HCT116 (cell line): ENCODE measurements at regions not wholly inside any gene's neighbourhood (a gene's known extent, or its start where the extent isn't known, plus 50 kb on each side); places are given as distances from the start of the nearest gene placed in this dataset.

ENCODE experiments used
- ATAC-seq: fragments of 200-7000 bp; cut with Tn5 transposase; 2 replicates; pipeline ENCODE4 v1.9.1; 2020; ENCODE audit warnings: mild to moderate bottlenecking, moderate library complexity
- BruUV-seq: library from RNA; stranded (reverse); fragments of 400-500 nt; replicated peaks from 2 replicates; lab custom pipeline; 2021; lab: Mats Ljungman, UMichigan
- CTCF ChIA-PET: fragments of 300-600 bp; sonication (Branson Sonifier 250); formaldehyde crosslinking; loops from one replicate; lab custom pipeline; 2021; ENCODE audit warnings: antibody characterized with exemption; lab: Charles Lee
- POLR2A ChIA-PET: fragments of 300-600, 350-600 bp; sonication (Branson Sonifier 250); formaldehyde crosslinking; loops from one replicate; lab custom pipeline; 2021; ENCODE audit warnings: antibody characterized with exemption; lab: Charles Lee
- RAD21 ChIA-PET, 2 experiments: fragments of 300-600 bp; sonication (Branson Sonifier 250); formaldehyde crosslinking; loops; one replicate each; lab custom pipeline; 2023; ENCODE audit warnings: low total read pairs in 2 of 2; ENCODE audit not compliant: uncharacterized antibody in 2 of 2, unreplicated experiment in 2 of 2, low non-redundant PET in 1 of 2; lab: Charles Lee
- DNase-seq: peaks from one replicate; pipeline ENCODE4 v3.0.0-alpha.2; 2010; ENCODE audit warnings: low read depth, low spot score
- H2AFZ ChIP-seq: fragments of 200-600 bp; shearing (Covaris generic), sonication (generic); 2 replicates; pipeline ENCODE4 v1.6.1; 2017; ENCODE audit warnings: low read depth, mixed run types, mixed read lengths, antibody characterized with exemption, low read length; ENCODE audit not compliant: poor library complexity, severe bottlenecking
- H3K27ac ChIP-seq: 2 replicates; pipeline ENCODE4 v1.5.1; 2012; ENCODE audit warnings: low read depth, low read length
- H3K27me3 ChIP-seq: fragments of 200-600 bp; sonication (generic); 2 replicates; pipeline ENCODE4 v1.6.1; 2016; ENCODE audit warnings: mixed run types, low read length, mixed read lengths; ENCODE audit not compliant: insufficient read depth
- H3K36me3 ChIP-seq, 2 experiments: fragments of 200-500 bp in 1 of 2; fragments of 200-600 bp in 1 of 2; sonication (Bioruptor generic) in 1 of 2; sonication (generic) in 1 of 2; 2 replicates each; pipeline versions ENCODE4 v1.5.1 to v1.6.1; 2014 to 2016; ENCODE audit warnings: low read length in 2 of 2, inconsistent platforms in 1 of 2, mixed read lengths in 1 of 2, mixed run types in 1 of 2; ENCODE audit not compliant: insufficient read depth in 2 of 2, control insufficient read depth in 1 of 2
- H3K4me1 ChIP-seq, 2 experiments: fragments of 200-600 bp in 1 of 2; sonication (generic) in 1 of 2; 2 replicates each; pipeline versions ENCODE4 v1.5.1 to v1.6.1; 2012 to 2017; ENCODE audit warnings: low read length in 2 of 2, inconsistent platforms in 1 of 2, mild to moderate bottlenecking in 1 of 2, mixed read lengths in 1 of 2, mixed run types in 1 of 2, moderate library complexity in 1 of 2; ENCODE audit not compliant: insufficient read depth in 2 of 2, control insufficient read depth in 1 of 2
- H3K4me2 ChIP-seq: fragments of 200-600 bp; sonication (generic); 2 replicates; pipeline ENCODE4 v1.6.1; 2017; ENCODE audit warnings: mixed run types, low read length, mixed read lengths
- H3K4me3 ChIP-seq, 2 experiments: fragments of 200-600 bp in 1 of 2; sonication (generic) in 1 of 2; replicated peaks in 1 of 2; 2 replicates each; pipeline ENCODE4 v1.5.1; 2011 to 2016; ENCODE audit warnings: low read length in 2 of 2, control low read depth in 1 of 2, low read depth in 1 of 2, mild to moderate bottlenecking in 1 of 2, mixed read lengths in 1 of 2, mixed run types in 1 of 2
- H3K79me2 ChIP-seq: fragments of 200-600 bp; sonication (generic); 2 replicates; pipeline ENCODE4 v1.6.1; 2017; ENCODE audit warnings: mild to moderate bottlenecking, mixed run types, low read length, moderate library complexity, mixed read lengths; ENCODE audit not compliant: insufficient read depth
- H3K9ac ChIP-seq: fragments of 200-600 bp; sonication (generic); 2 replicates; pipeline ENCODE4 v1.6.1; 2016; ENCODE audit warnings: low read length, mixed read lengths
- H3K9me2 ChIP-seq: fragments of 200-600 bp; sonication (generic), shearing (Covaris generic); 2 replicates; pipeline ENCODE4 v1.6.1; 2017; ENCODE audit warnings: mixed run types, mild to moderate bottlenecking, moderate library complexity; ENCODE audit not compliant: insufficient read depth
- H3K9me3 ChIP-seq, 2 experiments: fragments of 200-500 bp in 1 of 2; fragments of 200-600 bp in 1 of 2; sonication (Bioruptor generic) in 1 of 2; sonication (generic) in 1 of 2; 2 replicates each; pipeline ENCODE4 v1.6.1; 2014 to 2017; ENCODE audit warnings: low read length in 2 of 2, mixed read lengths in 2 of 2, inconsistent platforms in 1 of 2, low read depth in 1 of 2, mild to moderate bottlenecking in 1 of 2, mixed run types in 1 of 2, moderate library complexity in 1 of 2; ENCODE audit not compliant: control insufficient read depth in 1 of 2, insufficient read depth in 1 of 2
- H4K20me1 ChIP-seq: fragments of 200-600 bp; sonication (generic), shearing (Covaris generic); 2 replicates; pipeline ENCODE4 v1.6.1; 2017; ENCODE audit warnings: mixed run types, mild to moderate bottlenecking, moderate library complexity; ENCODE audit not compliant: insufficient read depth
- CBX3 ChIP-seq: IDR thresholded peaks from 2 replicates; pipeline ENCODE4 v1.6.1; 2012; ENCODE audit warnings: low read depth
- CEBPB ChIP-seq: IDR thresholded peaks from 2 replicates; pipeline ENCODE4 v1.6.1; 2012; ENCODE audit warnings: low read depth
- EGR1 ChIP-seq: IDR thresholded peaks from 2 replicates; pipeline ENCODE4 v1.6.1; 2012; ENCODE audit warnings: low read depth
- EZH2 ChIP-seq: fragments of 200-600 bp; sonication (generic); IDR thresholded peaks from 2 replicates; pipeline ENCODE4 v1.6.1; 2017; ENCODE audit warnings: antibody characterized with exemption, mixed run types
- JUND ChIP-seq: IDR thresholded peaks from 2 replicates; pipeline ENCODE4 v1.6.1; 2012
- POLR2AphosphoS5 ChIP-seq: IDR thresholded peaks from 2 replicates; pipeline ENCODE4 v1.6.1; 2011; ENCODE audit warnings: mild to moderate bottlenecking, low read depth, low read length, moderate library complexity
- intact Hi-C: fragments of 100-400 bp; cut with micrococcal nuclease; formaldehyde crosslinking; loops from 2 replicates; pipeline ENCODE4 v1.10.0; 2022
- TF ChIP-seq, protein P1 (sequence below): IDR thresholded peaks from 2 replicates; pipeline ENCODE4 v1.6.1; 2012
- TF ChIP-seq, protein P2 (sequence below), 3 experiments: fragments of 200-600 bp in 1 of 3; sonication (generic) in 1 of 3; IDR thresholded peaks in 2 of 3; conservative IDR thresholded peaks in 1 of 3; 2 replicates each; pipeline ENCODE4 v1.5.1; 2012 to 2017; ENCODE audit warnings: low read depth in 2 of 3, low read length in 2 of 3, antibody characterized with exemption in 1 of 3, borderline replicate concordance in 1 of 3, control low read depth in 1 of 3, mild to moderate bottlenecking in 1 of 3, mixed read lengths in 1 of 3, mixed run types in 1 of 3, moderate library complexity in 1 of 3; ENCODE audit not compliant: insufficient read depth in 1 of 3
- TF ChIP-seq, protein P3 (sequence below): IDR thresholded peaks from 2 replicates; pipeline ENCODE4 v1.6.1; 2012; ENCODE audit warnings: low read depth

DNA sequence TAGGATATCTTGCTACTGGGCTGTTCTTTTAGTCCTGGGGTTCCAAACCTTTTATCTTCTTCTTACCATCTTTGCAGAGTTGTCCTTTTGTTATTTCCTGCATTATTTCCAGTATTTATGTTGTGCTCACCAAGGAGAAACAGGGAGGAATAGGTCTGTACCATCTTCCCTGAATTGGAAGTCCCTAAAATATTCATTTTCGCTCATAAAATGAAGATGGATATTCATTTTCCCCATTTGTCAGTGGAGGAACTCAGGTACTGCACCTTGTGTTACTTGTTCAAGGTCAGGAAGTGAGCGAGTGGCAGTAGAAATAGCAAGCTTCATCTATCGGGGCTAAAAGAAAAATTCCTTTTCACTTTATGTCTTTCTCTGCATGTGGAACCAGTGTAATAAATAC, 989.7 kb downstream of the CDH11 start (continued):
- TF ChIP-seq, protein P1, sequence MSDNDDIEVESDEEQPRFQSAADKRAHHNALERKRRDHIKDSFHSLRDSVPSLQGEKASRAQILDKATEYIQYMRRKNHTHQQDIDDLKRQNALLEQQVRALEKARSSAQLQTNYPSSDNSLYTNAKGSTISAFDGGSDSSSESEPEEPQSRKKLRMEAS: no peak
- TF ChIP-seq EZH2: no peak
- TF ChIP-seq, protein P2, sequence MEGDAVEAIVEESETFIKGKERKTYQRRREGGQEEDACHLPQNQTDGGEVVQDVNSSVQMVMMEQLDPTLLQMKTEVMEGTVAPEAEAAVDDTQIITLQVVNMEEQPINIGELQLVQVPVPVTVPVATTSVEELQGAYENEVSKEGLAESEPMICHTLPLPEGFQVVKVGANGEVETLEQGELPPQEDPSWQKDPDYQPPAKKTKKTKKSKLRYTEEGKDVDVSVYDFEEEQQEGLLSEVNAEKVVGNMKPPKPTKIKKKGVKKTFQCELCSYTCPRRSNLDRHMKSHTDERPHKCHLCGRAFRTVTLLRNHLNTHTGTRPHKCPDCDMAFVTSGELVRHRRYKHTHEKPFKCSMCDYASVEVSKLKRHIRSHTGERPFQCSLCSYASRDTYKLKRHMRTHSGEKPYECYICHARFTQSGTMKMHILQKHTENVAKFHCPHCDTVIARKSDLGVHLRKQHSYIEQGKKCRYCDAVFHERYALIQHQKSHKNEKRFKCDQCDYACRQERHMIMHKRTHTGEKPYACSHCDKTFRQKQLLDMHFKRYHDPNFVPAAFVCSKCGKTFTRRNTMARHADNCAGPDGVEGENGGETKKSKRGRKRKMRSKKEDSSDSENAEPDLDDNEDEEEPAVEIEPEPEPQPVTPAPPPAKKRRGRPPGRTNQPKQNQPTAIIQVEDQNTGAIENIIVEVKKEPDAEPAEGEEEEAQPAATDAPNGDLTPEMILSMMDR (IDR thresholded peaks at IDR 0.05 in 2 of 3, conservative IDR thresholded peaks at IDR 0.05 in 1 of 3; ENCODE audit: borderline replicate concordance in 1 of 3, insufficient read depth in 1 of 3, low read depth in 2 of 3, low read length in 2 of 3): no peak
- TF ChIP-seq POLR2AphosphoS5: no peak

DNA sequence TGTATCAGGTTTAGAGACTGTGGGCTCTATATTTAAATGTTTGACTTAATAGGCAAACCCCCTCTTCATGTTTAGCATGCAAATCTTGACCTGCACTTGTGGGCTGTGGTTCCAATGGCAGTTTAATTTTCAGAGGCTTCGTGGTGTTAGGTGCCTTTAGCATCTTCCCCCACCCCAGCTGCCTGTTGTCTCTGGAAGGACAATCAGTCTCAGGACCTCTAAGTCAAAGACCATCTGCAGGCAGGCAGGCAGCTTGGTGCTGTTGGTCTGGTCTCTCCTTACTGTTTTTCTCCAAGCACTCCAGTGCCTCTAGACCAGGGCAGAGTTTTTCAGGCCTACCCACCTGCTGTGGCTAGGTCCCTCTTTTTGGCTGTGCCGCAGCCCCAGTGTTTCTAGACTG, 990.4 kb downstream of the CDH11 start:
- no peak for ATAC-seq
- RAD21 ChIA-PET: no interaction called here
- no TSS peak for BruUV-seq

More for the DNA sequence above, 990.4 kb downstream of the CDH11 start:
- Histone ChIP-seq H3K79me2 (no peaks in the 10 kb centered on the region), H3K9me3 (peaks cover 3 to 18% of the 10 kb centered on the region in 2 experiments; a peak in 2 of 4 replicates), H3K36me3 (no peaks in the 10 kb centered on the region), H3K27ac (no peak overlapping the region), H3K9me2 (no peaks in the 10 kb centered on the region), H3K4me3 (no peak overlapping the region), H3K4me1 (no peaks in the 10 kb centered on the region), H3K4me2 (no peak overlapping the region), H4K20me1 (no peaks in the 10 kb centered on the region), H2AFZ (no peak overlapping the region), H3K27me3 (no peaks in the 10 kb centered on the region), H3K9ac (no peak overlapping the region)
- POLR2A ChIA-PET: no interaction called here
- TF ChIP-seq CEBPB (no peak), POLR2AphosphoS5 (no peak), JUND (no peak), CBX3 (no peak), EGR1 (no peak)
- TF ChIP-seq, protein P3, sequence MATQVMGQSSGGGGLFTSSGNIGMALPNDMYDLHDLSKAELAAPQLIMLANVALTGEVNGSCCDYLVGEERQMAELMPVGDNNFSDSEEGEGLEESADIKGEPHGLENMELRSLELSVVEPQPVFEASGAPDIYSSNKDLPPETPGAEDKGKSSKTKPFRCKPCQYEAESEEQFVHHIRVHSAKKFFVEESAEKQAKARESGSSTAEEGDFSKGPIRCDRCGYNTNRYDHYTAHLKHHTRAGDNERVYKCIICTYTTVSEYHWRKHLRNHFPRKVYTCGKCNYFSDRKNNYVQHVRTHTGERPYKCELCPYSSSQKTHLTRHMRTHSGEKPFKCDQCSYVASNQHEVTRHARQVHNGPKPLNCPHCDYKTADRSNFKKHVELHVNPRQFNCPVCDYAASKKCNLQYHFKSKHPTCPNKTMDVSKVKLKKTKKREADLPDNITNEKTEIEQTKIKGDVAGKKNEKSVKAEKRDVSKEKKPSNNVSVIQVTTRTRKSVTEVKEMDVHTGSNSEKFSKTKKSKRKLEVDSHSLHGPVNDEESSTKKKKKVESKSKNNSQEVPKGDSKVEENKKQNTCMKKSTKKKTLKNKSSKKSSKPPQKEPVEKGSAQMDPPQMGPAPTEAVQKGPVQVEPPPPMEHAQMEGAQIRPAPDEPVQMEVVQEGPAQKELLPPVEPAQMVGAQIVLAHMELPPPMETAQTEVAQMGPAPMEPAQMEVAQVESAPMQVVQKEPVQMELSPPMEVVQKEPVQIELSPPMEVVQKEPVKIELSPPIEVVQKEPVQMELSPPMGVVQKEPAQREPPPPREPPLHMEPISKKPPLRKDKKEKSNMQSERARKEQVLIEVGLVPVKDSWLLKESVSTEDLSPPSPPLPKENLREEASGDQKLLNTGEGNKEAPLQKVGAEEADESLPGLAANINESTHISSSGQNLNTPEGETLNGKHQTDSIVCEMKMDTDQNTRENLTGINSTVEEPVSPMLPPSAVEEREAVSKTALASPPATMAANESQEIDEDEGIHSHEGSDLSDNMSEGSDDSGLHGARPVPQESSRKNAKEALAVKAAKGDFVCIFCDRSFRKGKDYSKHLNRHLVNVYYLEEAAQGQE: no peak
- DNase-seq: no peak
- CTCF ChIA-PET: no interaction called here
- intact Hi-C loops: no loop called here
